KMS-11 (cell line): ENCODE measurements at regions not wholly inside any gene's neighbourhood (a gene's known extent, or its start where the extent isn't known, plus 50 kb on each side); places are given as distances from the start of the nearest gene placed in this dataset.

Experiments used
- H2AFZ ChIP-seq: fragments of 200-600 bp; sonication (generic); 2 replicates; pipeline ENCODE4 v1.6.1; 2016; ENCODE audit warnings: antibody characterized with exemption, mixed run types, low read depth
- H3K27ac ChIP-seq: fragments of 200-600 bp; sonication (generic); 2 replicates; pipeline ENCODE4 v1.6.1; 2016; ENCODE audit warnings: mild to moderate bottlenecking, mixed run types
- H3K27me3 ChIP-seq: fragments of 200-600 bp; sonication (generic); 2 replicates; pipeline ENCODE4 v1.6.1; 2017; ENCODE audit warnings: mild to moderate bottlenecking, low read depth, mixed run types, moderate library complexity; ENCODE audit not compliant: insufficient read depth
- H3K36me3 ChIP-seq: fragments of 200-600 bp; sonication (generic); 2 replicates; pipeline ENCODE4 v1.6.1; 2017; ENCODE audit warnings: mild to moderate bottlenecking, mixed run types; ENCODE audit not compliant: insufficient read depth
- H3K4me1 ChIP-seq: fragments of 200-600 bp; sonication (generic); 2 replicates; pipeline ENCODE4 v1.6.1; 2016; ENCODE audit warnings: mild to moderate bottlenecking, low read depth, mixed run types; ENCODE audit not compliant: poor library complexity, severe bottlenecking
- H3K4me2 ChIP-seq: fragments of 200-600 bp; sonication (generic); 2 replicates; pipeline ENCODE4 v1.7.0; 2016; ENCODE audit warnings: mild to moderate bottlenecking, mixed run types
- H3K4me3 ChIP-seq: fragments of 200-600 bp; sonication (generic); IDR thresholded peaks from 2 replicates; pipeline ENCODE4 v1.6.1; 2017; ENCODE audit warnings: low read depth, low read length, mixed read lengths; ENCODE audit not compliant: insufficient read depth
- H3K79me2 ChIP-seq: fragments of 200-600 bp; sonication (generic); 2 replicates; pipeline ENCODE4 v1.6.1; 2016; ENCODE audit warnings: low read depth, mixed run types; ENCODE audit not compliant: insufficient read depth
- H3K9ac ChIP-seq: fragments of 200-600 bp; sonication (generic); 2 replicates; pipeline ENCODE4 v1.6.1; 2016; ENCODE audit warnings: mild to moderate bottlenecking, mixed run types
- H4K20me1 ChIP-seq: fragments of 200-600 bp; sonication (generic); 2 replicates; pipeline ENCODE4 v1.6.1; 2016; ENCODE audit warnings: mild to moderate bottlenecking, mixed run types; ENCODE audit not compliant: insufficient read depth
- TF ChIP-seq, protein P1 (sequence below): fragments of 200-600 bp; sonication (generic); conservative IDR thresholded peaks from 2 replicates; pipeline ENCODE4 v1.6.1; 2017; ENCODE audit warnings: low read depth, mild to moderate bottlenecking, antibody characterized with exemption, low read length, moderate library complexity, mixed read lengths

- Histone ChIP-seq H4K20me1 (no peaks in the 10 kb centered on the region), H3K27ac (no peak overlapping the region), H3K4me1 (no peaks in the 10 kb centered on the region), H3K79me2 (no peaks in the 10 kb centered on the region), H3K36me3 (no peaks in the 10 kb centered on the region), H2AFZ (no peak overlapping the region), H3K9ac (no peak overlapping the region), H3K27me3 (no peaks in the 10 kb centered on the region), H3K4me3 (no peak overlapping the region), H3K4me2 (no peak overlapping the region)
- TF ChIP-seq, protein P1, sequence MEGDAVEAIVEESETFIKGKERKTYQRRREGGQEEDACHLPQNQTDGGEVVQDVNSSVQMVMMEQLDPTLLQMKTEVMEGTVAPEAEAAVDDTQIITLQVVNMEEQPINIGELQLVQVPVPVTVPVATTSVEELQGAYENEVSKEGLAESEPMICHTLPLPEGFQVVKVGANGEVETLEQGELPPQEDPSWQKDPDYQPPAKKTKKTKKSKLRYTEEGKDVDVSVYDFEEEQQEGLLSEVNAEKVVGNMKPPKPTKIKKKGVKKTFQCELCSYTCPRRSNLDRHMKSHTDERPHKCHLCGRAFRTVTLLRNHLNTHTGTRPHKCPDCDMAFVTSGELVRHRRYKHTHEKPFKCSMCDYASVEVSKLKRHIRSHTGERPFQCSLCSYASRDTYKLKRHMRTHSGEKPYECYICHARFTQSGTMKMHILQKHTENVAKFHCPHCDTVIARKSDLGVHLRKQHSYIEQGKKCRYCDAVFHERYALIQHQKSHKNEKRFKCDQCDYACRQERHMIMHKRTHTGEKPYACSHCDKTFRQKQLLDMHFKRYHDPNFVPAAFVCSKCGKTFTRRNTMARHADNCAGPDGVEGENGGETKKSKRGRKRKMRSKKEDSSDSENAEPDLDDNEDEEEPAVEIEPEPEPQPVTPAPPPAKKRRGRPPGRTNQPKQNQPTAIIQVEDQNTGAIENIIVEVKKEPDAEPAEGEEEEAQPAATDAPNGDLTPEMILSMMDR: no peak
These were observed 195.6 kb downstream of the FSIP2 start for GRCh38 chr2:185934232-185934631.

DNA sequence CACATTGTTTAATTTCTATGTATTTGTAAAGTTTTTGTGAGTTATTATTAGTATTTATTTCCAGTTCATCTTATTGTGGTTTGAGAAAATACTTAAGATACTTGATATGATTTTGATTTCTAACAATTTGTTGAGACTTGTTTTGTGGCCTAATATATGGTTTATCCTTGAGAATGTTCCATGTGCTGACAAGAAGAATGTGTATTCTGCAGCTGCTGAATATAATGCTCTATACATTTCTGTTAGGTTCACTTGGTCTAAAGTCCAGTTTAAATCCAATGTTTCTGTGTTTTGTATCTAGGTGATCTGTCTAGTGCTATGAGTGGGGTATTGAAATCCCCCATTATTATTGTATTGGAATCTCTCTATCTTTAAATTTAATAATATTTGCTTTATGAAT lies 201.3 kb downstream of the FSIP2 start:
- Histone ChIP-seq H2AFZ (no peak overlapping the region), H3K4me1 (no peaks in the 10 kb centered on the region), H4K20me1 (no peaks in the 10 kb centered on the region), H3K27ac (no peak overlapping the region), H3K4me2 (no peak overlapping the region), H3K79me2 (no peaks in the 10 kb centered on the region), H3K4me3 (no peak overlapping the region), H3K9ac (no peak overlapping the region), H3K36me3 (no peaks in the 10 kb centered on the region), H3K27me3 (no peaks in the 10 kb centered on the region)
- TF ChIP-seq, protein P1: no peak

- no peaks in the 10 kb centered on the region for H3K27me3 ChIP-seq
- no peak overlapping the region for H3K4me2 ChIP-seq
- H3K79me2 ChIP-seq: no peaks in the 10 kb centered on the region
- no peak overlapping the region for H3K9ac ChIP-seq
- H2AFZ ChIP-seq: no peak overlapping the region
- H4K20me1 ChIP-seq: no peaks in the 10 kb centered on the region
- H3K36me3 ChIP-seq: no peaks in the 10 kb centered on the region
- no peaks in the 10 kb centered on the region for H3K4me1 ChIP-seq
- TF ChIP-seq, protein P1: no peak
- no peak overlapping the region for H3K4me3 ChIP-seq
- no peak overlapping the region for H3K27ac ChIP-seq
These were observed 204.3 kb downstream of the FSIP2 start for GRCh38 chr2:185942855-185943254.

DNA sequence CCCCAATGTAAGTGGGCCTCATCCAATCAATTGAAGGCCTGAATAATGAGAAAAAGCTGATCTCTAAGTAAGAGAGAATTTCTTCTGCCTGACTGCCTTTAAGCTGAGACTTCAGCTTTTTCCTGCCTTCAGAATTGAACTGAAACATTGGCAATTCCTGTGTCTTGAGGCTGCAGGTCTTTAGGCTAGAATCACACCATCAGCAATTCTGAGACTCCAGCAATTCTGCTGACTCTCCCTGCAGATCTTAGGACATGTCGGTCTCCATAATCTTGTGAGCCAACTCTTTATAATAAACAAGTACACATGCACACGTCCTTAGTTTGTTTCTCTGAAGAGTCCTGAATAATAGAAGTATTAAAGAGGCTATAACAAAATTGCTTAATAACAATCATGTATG lies 209.1 kb downstream of the FSIP2 start:
- no peaks in the 10 kb centered on the region for H4K20me1 ChIP-seq
- no peak overlapping the region for H3K27ac ChIP-seq
- H3K4me1 ChIP-seq: no peaks in the 10 kb centered on the region
- H3K79me2 ChIP-seq: no peaks in the 10 kb centered on the region
- H3K27me3 ChIP-seq: no peaks in the 10 kb centered on the region
- H2AFZ ChIP-seq: no peak overlapping the region
- no peak overlapping the region for H3K4me2 ChIP-seq
- H3K4me3 ChIP-seq: no peak overlapping the region
- no peaks in the 10 kb centered on the region for H3K36me3 ChIP-seq
- TF ChIP-seq, protein P1: no peak
- no peak overlapping the region for H3K9ac ChIP-seq
